ENCODE measurements at regions not wholly inside any gene's neighbourhood (a gene's known extent, or its start where the extent isn't known, plus 50 kb on each side); places are given as distances from the start of the nearest gene placed in this dataset.
"Not testable (repeated sequence)": the region's sequence is repeated elsewhere in the genome, so short reads cannot be mapped to it uniquely, and the experiment has no call there.

DNA sequence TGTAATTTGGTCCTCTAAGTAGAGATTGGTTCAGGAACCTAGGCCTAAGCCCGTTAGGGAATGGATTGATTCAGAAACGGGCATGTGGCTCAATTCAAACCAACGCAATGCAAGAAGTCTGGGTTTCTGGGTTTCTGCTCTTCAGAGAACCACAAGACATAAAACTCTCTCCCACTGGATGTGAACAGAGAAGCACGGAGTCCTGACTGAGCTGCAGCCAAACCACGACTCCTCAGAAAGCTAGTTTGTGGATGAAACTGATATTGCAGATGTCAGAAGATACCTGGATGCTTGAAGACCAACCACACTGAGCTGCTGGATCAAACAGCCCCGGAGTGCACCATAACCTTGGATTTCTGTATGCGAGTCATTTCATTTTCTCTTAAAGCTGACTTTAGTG, 50.0 kb downstream of the SOD2 start:
- DNase-seq (ENCODE audit: low read depth in 3 of 3) = no peak

DNA sequence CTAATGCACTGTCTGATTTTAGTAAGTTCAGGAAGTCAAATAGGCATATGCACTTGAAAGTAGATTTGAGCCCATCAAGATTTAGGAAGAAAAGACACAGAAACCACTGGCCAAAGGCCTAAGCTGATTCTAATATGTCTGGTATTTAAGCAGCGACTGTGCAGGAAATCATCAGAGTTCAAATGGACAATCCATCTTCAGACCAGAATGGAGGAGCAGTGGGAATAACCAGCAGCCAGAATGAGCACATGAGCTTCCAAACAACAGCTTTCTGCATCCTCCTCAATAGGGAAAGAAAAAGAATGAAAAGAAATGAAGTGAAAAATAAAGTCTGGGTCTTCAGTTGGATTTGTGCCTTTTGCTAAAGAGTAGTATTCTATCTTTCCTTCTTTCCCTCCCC, 50.6 kb downstream of the SOD2 start:
- no peak for DNase-seq (ENCODE audit: low read depth in 3 of 3)

DNA sequence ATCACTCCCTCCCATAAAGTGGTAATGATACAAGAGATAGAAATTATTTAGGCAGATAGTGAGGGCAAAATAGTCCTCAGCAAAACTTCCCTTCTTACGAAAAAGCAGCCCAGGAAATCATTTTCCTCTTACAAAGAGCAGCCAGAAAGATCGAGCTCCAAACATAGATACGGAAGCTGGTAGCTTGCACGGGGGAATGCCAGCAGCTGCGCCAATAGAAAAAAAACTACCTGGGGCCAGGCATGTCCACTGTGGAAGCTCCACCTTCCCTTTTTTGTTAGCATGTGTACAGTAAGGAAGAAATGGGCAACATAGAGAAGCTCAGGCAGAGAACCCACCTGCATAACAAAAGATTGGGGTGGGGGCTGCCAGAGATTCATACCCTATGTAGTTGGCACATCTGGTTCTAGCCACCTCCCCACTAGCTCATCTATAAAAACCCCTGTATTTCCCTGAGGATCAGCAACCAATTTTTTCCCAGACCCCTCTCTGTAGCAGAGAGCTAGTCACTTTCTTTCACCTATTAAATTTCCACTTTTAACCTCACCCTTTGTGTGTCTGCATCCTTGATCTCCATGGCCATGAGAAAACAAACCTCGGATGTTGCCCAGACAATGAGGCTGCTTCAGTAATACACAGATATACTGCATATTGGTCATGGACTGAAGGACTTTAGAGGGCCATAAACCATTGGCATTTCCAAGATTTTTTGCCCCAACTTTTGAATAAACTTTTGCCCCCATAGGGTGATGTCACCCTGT, 52.1 kb downstream of the SOD2 start:
- no peak for DNase-seq (ENCODE audit: low read depth in 3 of 3)

DNA sequence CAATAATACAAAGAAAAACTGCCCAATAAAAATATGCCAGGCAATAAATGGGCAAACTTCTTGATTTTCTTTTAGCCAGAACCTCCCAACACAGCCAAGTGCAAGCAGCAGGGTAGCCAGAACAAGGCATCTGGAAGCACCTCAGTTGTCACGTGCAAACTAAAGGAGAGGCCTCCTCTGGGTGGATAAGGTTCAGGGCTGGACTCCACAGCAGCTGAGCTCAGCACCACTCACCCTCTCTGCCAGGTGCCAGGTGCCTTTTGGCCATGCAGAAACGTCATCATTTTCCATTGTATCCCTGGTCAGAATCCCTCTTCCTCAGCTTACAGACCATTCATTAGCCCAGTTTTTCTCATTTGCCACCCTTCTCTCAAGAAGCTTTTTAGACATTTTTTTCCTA, 52.7 kb downstream of the SOD2 start:
- no peak for DNase-seq (ENCODE audit: low read depth in 3 of 3)

DNA sequence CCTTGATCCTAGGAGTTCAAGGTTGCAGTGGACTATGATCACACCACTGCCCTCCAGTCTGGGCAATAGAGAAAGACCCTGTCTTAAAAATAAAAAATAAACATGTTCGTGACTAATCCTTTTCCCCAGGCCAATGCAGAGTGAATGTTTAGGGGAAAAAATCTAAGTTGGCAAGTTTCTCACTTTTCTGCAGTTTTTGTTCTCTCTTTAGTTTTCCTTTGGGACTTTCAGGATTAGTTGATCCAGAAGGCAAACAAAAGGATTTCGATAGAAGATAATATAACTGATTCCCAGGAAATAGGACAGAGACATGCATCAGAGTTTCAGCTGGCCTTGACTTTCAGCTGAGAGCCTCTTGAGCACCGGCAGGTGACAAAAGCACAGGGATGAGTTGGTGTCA, 53.3 kb downstream of the SOD2 start:
- DNase-seq (ENCODE audit: low read depth in 3 of 3) = no peak

DNA sequence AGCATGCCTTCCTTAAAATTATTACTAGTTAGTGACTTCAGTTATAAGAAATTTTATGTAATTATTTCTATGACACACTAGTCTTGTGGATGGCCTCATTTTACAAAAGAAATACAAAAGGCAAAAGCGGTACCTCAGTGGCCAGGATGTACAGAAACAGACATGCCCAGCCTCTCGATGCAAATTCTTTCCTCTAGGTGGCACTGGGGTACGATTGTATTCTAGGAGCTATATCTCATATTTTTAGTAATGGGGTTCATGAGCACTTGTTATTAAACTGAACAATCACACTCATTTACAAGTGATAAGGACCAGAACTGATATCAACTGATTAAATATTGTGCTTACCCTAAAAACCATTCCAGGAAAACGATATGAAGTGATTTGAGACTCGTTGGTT, 59.8 kb downstream of the SOD2 start:
- DNase-seq (ENCODE audit: low read depth in 3 of 3) = no peak

DNA sequence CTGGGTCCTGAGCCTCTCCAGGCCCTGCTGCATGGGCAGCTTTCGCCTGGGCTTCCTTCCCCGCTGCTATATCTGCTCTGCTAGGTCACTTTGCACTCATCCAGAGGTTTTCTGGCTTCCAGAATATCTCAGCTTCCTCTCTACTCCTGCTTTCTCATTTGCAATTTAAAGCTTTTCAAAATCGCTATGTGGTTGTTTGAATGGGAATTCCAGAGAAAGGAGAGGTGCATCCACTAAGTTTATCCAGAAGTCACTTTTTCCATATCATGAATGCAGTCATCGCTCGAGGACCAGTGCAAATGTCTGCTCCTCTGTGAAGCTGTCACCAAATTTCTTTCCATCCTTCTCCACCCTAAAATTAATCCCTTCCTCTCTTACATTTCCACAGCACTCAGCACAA, 61.2 kb downstream of the SOD2 start:
- DNase-seq (ENCODE audit: low read depth in 3 of 3) = no peak

DNA sequence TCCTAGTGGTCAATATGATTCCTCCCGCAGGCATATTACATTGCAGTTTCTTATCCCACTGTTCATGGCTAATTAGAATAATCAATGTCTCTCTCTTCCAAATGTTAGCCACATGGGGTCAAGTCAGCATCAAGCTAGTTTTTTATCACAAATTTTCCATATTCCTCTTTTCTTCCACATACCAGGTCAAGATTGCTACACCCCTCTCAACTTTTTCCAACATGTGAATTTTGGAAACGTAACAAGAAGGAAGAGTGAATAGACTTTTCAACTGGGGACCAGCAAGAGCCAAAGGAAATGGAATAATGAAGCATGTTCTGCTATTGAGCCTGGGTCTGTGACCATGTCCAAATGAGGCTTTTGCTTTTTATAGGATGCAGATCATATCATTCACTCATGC, 65.1 kb downstream of the SOD2 start:
- no peak for DNase-seq (ENCODE audit: low read depth in 3 of 3)

DNA sequence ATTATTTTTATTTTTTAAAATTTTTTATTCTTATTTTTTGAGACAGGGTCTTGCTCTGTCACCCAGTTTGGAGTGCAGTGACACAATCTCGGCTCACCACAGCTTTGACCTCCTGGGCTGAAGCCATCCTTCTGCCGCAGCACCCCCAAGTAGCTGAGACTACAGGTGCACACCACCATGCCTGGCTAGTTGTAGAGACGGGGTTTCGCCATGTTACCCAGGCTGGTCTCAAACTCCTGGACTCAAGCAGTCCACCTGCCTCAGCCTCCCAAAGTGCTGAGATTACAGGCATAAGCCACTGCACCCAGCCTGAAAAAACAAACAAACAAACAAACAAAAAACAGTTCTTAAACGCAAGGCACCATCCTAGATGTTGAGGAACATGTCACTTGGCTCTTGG, 66.5 kb downstream of the SOD2 start:
- DNase-seq (ENCODE audit: low read depth in 3 of 3) = not testable (repeated sequence)

DNA sequence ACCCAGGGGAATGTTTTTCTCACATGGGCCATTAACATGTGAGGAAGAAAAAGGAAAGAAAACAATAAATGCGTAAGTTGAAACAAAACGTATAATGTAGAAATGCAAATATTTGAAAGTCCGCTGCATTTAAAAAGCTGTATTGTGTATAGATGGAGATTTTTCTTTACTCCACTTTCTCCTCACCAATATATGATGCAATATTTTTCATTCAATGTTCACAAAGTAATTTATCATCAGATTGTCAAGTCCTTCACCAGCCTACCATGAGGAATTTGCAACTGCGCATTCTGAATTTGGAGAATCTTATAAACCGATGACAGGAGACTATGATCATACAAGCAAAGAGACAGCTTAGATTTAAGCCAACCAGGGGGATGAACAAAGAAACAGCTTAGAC, 69.9 kb downstream of the SOD2 start:
- no peak for DNase-seq (ENCODE audit: low read depth in 3 of 3)

DNA sequence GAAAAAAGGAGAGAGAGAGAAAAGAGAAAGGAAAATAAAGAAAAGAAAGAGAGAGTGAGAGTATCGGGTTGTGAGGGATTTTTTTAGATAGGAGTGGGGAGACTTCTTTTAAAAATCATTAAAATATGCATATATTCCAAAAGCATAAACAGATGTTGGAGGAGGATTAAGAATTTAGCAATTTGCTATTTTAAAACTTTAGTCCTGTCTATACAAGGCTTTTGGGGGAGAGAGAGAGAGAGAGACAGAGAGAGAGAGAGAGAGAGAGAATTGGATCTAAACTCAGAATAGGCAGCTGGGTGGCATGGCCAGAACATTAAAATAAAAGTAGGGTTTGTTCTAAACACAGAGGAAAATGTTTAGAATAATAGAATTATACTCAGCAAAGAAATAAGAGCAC, 72.1 kb downstream of the SOD2 start:
- no peak for DNase-seq (ENCODE audit: low read depth in 3 of 3)

DNA sequence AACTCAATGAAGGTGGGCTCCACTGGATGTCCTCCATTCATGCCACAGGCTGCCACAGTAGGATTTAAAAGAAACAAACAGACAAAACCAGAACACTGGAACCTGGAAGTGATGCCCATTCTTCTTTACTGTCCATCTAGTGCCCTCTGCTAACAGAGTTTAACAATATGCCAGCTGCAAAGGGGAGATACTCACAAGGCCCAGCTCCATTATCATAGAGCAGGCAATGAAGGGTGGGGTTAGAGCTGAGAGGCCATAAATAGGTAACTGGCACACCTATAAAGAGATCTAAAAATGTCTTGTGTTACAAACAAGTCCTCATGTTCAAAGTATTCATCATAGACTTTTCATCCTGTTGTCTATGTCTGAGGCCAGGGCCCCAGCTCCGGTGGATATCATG, 75.6 kb downstream of the SOD2 start:
- no peak for DNase-seq (ENCODE audit: low read depth in 3 of 3)

DNA sequence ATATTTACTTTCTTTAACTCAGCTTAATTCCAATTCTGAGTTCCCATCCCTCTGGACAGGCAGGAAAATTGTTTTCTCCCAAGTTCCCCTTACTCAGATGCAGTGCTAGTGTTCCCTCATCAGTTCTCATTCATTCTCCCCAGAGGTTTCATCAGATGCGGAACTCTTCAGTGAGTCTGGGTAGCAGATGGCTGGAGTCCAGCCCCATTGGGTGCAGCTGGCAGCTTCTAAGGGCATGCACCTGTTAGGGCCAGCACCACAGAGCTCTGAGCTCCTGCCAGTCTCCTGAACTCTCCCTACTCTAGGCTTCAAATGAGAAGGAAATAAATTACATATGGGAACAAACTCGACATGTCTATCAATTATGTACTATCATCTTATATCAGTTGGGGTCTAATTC, 76.6 kb downstream of the SOD2 start:
- no peak for DNase-seq (ENCODE audit: low read depth in 3 of 3)

DNA sequence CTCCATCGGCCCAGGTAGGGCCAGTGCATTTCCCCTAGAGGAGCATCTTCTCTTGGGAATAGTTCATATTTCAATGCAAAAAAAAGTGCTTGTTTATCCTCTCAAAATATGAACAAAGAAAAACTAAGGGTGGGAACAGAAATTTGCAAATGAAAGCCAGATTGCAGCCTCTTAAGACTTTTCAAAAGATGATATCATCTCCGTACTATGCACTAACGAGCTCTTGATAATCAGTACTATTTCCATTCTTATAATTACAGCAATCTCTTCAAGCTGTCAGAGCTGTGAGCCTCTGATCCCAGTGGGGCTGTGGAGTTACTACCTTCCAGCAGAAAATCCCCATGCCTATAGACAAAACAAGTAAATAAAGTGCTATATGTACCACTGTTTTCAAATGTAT, 77.1 kb downstream of the SOD2 start:
- DNase-seq (ENCODE audit: low read depth in 3 of 3) = no peak

DNA sequence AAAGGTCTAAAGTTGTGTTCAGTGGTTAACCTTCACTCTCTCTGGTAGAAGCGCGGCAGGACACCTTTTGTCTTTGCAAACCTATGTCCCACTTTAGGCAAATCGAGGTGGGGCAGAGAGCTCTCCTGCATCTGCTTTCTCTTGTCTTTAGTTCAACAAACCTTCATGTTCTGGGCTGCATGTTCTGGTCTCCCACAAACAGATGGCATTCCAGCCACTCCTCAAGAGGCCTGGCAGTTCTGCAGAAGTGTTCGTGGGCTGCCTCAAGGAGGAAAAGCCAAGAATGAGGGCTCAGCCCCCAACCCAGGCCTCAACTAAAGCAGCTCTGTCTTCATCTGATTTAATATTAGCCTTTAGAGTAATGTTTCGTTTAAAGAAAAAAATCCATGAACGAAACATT, 82.2 kb downstream of the SOD2 start:
- no peak for DNase-seq (ENCODE audit: low read depth in 3 of 3)

DNA sequence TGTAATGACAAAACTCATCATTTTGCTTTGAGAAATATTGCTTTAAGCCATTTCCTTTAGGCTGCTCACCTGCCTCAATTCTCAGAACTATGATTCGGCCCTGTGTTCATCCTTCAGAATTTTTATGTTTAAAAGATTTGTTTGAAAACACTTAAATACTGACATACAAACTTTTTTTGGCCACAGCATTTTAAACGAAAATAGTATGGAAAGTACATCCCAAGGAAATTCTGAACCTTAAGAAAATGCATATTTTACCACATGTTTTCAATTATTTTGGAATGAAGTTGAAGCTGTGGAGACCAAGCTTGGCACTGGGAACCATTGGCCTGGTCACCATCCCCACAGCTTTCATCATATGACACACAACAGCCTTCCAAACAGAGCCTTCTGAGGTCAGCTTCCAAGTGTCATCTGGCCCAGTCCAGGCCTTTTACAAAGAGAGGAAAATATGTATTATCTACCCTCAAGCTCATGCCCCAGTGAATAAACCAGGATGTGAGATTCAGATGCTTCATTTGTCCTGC, 83.3 kb downstream of the SOD2 start:
- DNase-seq (ENCODE audit: low read depth in 3 of 3) = no peak

DNA sequence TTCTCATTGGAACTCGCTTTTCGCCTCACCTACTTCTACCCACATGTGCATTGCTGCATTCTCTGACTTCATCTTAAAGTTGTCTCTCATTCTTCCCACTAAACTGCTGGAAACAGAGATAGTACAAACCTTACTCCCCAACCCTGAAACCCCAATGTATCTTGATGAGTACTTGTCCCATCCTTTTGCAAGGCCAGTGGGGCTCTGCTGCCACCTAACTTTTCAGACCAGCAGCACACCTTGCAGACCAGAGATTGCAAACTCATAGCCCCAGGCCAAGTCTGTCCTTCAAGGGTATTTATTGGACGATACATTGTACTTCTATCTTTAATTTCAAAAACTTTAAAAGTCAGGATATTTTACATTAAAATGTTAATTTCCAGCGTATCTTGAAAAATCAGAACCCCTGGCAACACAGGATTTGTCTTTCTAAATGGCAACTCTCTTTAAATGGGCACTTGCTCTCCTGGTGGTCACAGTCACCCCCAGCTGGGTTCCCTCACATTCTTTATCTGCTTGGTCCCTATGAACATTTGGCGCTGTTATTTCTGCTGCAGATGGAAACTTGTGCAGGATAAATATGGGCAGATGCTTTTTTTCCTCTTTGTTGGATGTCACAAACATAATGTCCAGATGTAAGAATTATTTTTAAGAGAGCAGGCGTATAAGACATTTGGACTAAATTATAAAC, 83.9 kb downstream of the SOD2 start:
- no peak for DNase-seq (ENCODE audit: low read depth in 3 of 3)

DNA sequence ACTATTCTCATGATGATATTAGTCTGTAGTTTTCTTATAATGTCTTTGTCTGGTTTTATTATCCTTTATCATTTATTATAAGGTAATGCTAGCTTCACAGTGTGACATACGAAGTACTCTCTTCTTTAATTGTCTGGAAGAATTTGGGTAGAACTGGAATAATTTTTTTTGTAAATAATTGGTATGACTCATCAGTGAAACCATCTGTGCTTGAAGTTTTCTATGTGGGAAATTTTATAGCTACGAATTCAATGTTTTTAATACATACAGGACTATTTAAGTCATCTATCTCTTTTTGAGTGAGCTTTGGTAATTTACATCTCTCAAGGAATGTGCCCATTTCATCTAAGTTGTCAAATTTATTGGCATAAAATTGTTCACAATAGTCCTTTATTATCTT, 86.3 kb downstream of the SOD2 start:
- DNase-seq (ENCODE audit: low read depth in 3 of 3) = no peak

DNA sequence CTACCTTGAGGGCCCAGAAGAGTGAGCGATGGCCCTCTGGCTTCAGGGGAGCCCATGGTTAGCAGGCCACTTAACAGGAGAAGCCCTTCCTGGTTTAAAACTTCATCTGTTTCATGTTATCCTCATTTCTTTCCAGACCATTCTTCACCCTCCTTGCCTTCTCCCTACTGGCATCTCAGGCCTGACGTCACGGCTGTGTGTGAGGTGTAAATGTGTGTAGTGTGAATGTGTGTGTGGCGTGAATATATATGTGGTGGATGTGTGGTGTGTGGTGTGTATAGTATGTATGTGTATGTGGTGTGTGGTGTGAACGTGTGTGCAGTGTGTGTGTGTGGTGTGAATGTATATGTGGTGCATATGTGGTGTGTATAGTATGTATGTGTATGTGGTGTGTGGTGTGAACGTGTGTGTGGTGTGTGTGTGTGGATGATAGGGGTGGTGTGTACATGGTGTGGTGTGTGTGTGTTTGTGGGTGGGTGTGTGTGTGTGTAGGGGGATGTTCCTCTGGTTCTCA, 88.5 kb downstream of the SOD2 start:
- no peak for DNase-seq (ENCODE audit: low read depth in 3 of 3)

DNA sequence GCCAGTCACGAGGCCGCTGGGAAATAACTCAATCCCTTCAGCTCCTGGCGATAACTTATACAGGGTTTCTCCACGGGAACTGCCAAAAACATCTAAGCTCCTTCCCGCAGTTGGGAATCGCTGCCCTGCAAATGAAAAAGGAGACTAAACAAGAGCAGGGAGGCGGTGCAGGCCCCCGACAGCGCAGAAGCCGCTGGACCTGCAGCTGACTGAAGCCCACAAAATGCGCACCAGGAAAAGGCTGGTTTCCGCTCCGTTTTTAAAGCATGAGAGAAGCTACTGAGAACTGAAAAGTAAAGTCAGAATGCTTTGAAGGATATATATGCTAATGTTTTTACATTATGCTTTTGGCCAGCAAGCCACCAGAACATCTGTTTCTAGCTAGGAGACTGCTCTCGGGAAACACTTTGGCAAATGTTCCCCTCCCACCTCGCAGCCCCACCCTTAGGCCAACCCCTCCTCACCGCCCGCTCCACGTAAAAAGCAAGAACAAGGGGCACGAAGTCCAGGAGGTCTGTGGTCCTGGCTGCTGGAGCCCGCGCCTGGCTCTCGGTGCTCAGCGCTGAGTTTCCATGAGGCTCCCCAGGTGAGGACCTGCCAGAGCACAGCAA, 90.5 kb downstream of the SOD2 start:
- DNase-seq (ENCODE audit: low read depth in 3 of 3) = no peak

DNA sequence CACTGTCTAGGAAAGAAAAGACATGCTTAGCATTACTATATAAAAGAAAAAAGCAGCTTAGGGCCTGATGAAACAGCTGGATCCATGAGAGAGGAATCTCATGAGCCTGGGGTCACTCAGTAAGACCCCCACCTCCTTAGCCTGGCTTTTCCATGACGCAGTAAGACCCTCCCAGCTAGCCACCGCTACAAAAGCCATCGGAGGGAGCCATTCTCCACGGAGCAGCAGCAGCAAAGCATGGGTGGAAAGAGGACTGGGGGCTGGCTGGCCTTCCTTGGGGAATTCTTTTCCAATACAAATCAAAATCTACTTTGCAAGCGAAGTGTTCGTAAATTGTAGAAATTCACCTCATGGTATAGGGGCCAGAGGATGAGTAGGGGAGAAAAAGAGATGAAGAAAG, 91.8 kb downstream of the SOD2 start:
- DNase-seq (ENCODE audit: low read depth in 3 of 3) = no peak

DNA sequence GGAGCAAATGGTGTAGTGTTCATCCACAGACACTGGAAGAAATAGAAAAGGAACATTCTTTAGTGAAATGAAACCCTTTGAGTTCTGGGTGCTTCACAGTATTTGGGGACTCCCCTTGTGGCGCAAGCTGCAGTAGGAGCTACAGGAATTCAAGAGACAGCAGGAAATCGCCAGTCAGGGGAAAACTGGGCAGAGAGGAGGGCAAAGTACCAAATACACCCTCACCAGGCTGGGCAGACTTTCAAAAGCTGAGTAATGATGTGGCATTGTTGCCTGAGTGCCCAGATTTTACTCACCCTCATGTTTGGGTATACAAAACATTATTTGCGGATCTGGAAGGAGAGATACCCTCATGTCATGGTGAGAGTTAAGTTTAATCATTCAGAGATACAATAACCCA, 97.9 kb downstream of the SOD2 start:
- DNase-seq (ENCODE audit: low read depth in 3 of 3) = peak in 1 of 3 experiments; percentile 7

DNA sequence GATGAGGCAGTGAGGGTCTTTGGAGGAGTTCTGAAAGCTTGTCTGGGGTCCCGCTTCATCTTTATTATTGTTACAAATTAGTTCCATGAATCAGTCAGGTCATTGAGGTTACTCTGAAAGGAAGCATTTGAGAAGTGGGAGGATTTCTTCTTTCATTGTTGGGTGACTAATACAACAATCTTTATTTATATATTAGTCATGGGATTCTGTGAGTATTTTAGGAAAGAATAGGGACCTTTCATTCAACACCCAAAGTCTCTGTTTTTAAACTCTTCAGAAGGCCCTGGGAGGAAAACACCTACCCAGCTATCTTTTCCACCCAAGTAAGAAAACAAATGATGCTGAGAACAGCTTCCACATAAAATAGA, 98.3 kb downstream of the SOD2 start:
- DNase-seq (ENCODE audit: low read depth in 3 of 3) = no peak
